MCF 10A (cell line): ENCODE measurements at regions not wholly inside any gene's neighbourhood (a gene's known extent, or its start where the extent isn't known, plus 50 kb on each side); places are given as distances from the start of the nearest gene placed in this dataset.

Experiments used
- BruUV-seq: library from RNA; stranded (reverse); fragments of 400-500 nt; replicated peaks from 2 replicates; lab custom pipeline; 2021; lab: Mats Ljungman, UMichigan
- CTCF ChIA-PET: fragments of 300-600 bp; sonication (Branson Sonifier 250); formaldehyde crosslinking; extraction: SDS; loops from one replicate; lab custom pipeline; 2021; ENCODE audit warnings: antibody characterized with exemption, inconsistent platforms; lab: Yijun Ruan, JAX
- POLR2A ChIA-PET: fragments of 300-600, 350-650 bp; sonication (Branson Sonifier 250); formaldehyde crosslinking; extraction: SDS; loops from one replicate; lab custom pipeline; 2020; ENCODE audit warnings: antibody characterized with exemption, inconsistent platforms; lab: Yijun Ruan, JAX
- DNase-seq: peaks from one replicate; pipeline ENCODE4 v3.0.0-alpha.2; 2018; ENCODE audit not compliant: unreplicated experiment
- H3K27ac Mint-ChIP-seq: one replicate; pipeline ENCODE4 v1.8.0; 2022; ENCODE audit warnings: mild to moderate bottlenecking, low read depth, mixed read lengths; ENCODE audit not compliant: unreplicated experiment
- H3K27me3 Mint-ChIP-seq: one replicate; pipeline ENCODE4 v1.8.0; 2022; ENCODE audit warnings: mixed read lengths; ENCODE audit not compliant: insufficient read depth, unreplicated experiment
- H3K36me3 Mint-ChIP-seq: one replicate; pipeline ENCODE4 v1.8.0; 2022; ENCODE audit warnings: mild to moderate bottlenecking, moderate library complexity, mixed read lengths; ENCODE audit not compliant: insufficient read depth, unreplicated experiment
- H3K4me1 Mint-ChIP-seq: one replicate; pipeline ENCODE4 v1.8.0; 2022; ENCODE audit warnings: mixed read lengths; ENCODE audit not compliant: insufficient read depth, unreplicated experiment
- H3K4me3 Mint-ChIP-seq: one replicate; pipeline ENCODE4 v1.8.0; 2022; ENCODE audit warnings: mild to moderate bottlenecking, moderate library complexity, mixed read lengths; ENCODE audit not compliant: unreplicated experiment
- H3K9me3 Mint-ChIP-seq: one replicate; pipeline ENCODE4 v1.8.0; 2022; ENCODE audit warnings: mixed read lengths; ENCODE audit not compliant: unreplicated experiment
- CTCF ChIP-seq: fragments of 200-600 bp; IDR thresholded peaks from one replicate; pipeline ENCODE4 v1.8.0; 2022; ENCODE audit warnings: antibody characterized with exemption, mild to moderate bottlenecking; ENCODE audit not compliant: unreplicated experiment
- intact Hi-C: fragments of 100-400 bp; cut with micrococcal nuclease; formaldehyde crosslinking; loops from 2 replicates; pipeline ENCODE4 v1.14.1; 2022

DNA sequence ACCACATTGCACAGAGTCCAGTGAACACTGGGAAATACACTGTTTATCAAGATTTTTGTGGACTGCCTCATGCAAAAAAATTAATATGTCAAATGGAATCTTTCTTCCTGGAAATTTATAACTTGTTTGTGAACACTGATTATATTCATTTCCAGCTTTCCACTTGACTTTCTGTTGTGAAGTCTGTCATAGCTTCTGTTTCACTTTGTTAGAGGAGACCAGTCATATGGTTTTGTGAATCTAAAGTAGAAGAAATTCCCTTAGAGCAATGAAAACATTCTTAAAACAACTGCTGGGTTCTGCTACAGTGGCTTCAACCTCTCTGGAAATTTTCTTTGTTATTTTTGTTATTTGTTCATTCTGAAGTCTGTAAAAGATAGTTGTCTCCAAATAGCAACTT lies 349.5 kb upstream of the NFE2L3 start:
- CTCF ChIA-PET = interaction anchor here (0.7 to 1.2 kb wide), 3 partner anchors 48 to 774 kb away, joined by 3 read pairs; no protein-coding TSS in a partner anchor
- Mint-ChIP-seq H3K27ac (no peak overlapping the region), H3K4me3 (no peak overlapping the region), H3K4me1 (peaks cover 22% of the 10 kb centered on the region), H3K27me3 (no peaks in the 10 kb centered on the region), H3K9me3 (no peaks in the 10 kb centered on the region), H3K36me3 (no peaks in the 10 kb centered on the region)
- intact Hi-C loops = no loop called here
- POLR2A ChIA-PET = no interaction called here
- no peak for DNase-seq
- no peak for TF ChIP-seq CTCF
- no TSS peak for BruUV-seq

- Mint-ChIP-seq H3K4me3 (no peak overlapping the region), H3K27me3 (no peaks in the 10 kb centered on the region), H3K36me3 (no peaks in the 10 kb centered on the region), H3K27ac (no peak overlapping the region), H3K4me1 (peaks cover 22% of the 10 kb centered on the region), H3K9me3 (no peaks in the 10 kb centered on the region)
- ChIA-PET CTCF (interaction anchor here (0.9 kb wide), 1 partner anchor 53 kb away, joined by 3 read pairs; no protein-coding TSS in a partner anchor), POLR2A (no interaction called here)
- intact Hi-C loops = no loop called here
- no TSS peak for BruUV-seq
- TF ChIP-seq CTCF = no peak
- DNase-seq = no peak
Measured at GRCh38 chr7:25803117-25803887, 348.7 kb upstream of the NFE2L3 start.

GRCh38 chr7:25804154-25804553 lies 347.8 kb upstream of the NFE2L3 start:
- no peak overlapping the region for H3K27ac Mint-ChIP-seq
- H3K27me3 Mint-ChIP-seq = no peaks in the 10 kb centered on the region
- TF ChIP-seq CTCF = no peak
- H3K36me3 Mint-ChIP-seq = no peaks in the 10 kb centered on the region
- peak; percentile 85 for DNase-seq
- ChIA-PET CTCF (interaction anchor here (0.5 to 1.0 kb wide), 4 partner anchors 30 to 729 kb away, joined by 3 to 4 read pairs (median 3); no protein-coding TSS in a partner anchor), POLR2A (interaction anchor here (0.5 to 1.6 kb wide), 9 partner anchors 9 to 1165 kb away, joined by 3 to 5 read pairs (median 3); no protein-coding TSS in a partner anchor)
- no peaks in the 10 kb centered on the region for H3K9me3 Mint-ChIP-seq
- peaks cover 22% of the 10 kb centered on the region for H3K4me1 Mint-ChIP-seq
- H3K4me3 Mint-ChIP-seq = no peak overlapping the region
- no TSS peak for BruUV-seq
- intact Hi-C loops = no loop called here

- Mint-ChIP-seq H3K36me3 (no peaks in the 10 kb centered on the region), H3K27ac (no peak overlapping the region), H3K9me3 (no peaks in the 10 kb centered on the region), H3K4me1 (peaks cover 22% of the 10 kb centered on the region), H3K27me3 (no peaks in the 10 kb centered on the region), H3K4me3 (no peak overlapping the region)
- peak; percentile 64 for DNase-seq
- ChIA-PET CTCF (interaction anchor here (0.6 to 1.1 kb wide), 4 partner anchors 18 to 1356 kb away, joined by 3 to 5 read pairs (median 4); no protein-coding TSS in a partner anchor), POLR2A (interaction anchor here (0.6 to 2.3 kb wide), 11 partner anchors 8 to 586 kb away, joined by 3 to 7 read pairs (median 3); no protein-coding TSS in a partner anchor)
- intact Hi-C loops = no loop called here
- no peak for TF ChIP-seq CTCF
- BruUV-seq = no TSS peak
Measured at GRCh38 chr7:25805027-25805687, 346.8 kb upstream of the NFE2L3 start.
